GM06990 (cell line): ENCODE measurements at regions not wholly inside any gene's neighbourhood (a gene's known extent, or its start where the extent isn't known, plus 50 kb on each side); places are given as distances from the start of the nearest gene placed in this dataset.

Source experiments
- DNase-seq: peaks from one replicate; pipeline ENCODE4 v3.0.0-alpha.2; 2011; ENCODE audit not compliant: insufficient read length; ENCODE audit errors: extremely low read depth
- H3K27me3 ChIP-seq: replicated peaks from 2 replicates; pipeline ENCODE4 v1.6.0; 2011; ENCODE audit warnings: low read length; ENCODE audit not compliant: control insufficient read depth, insufficient read depth
- H3K36me3 ChIP-seq: 2 replicates; pipeline ENCODE4 v1.5.1; 2011; ENCODE audit warnings: low read length; ENCODE audit not compliant: control insufficient read depth, insufficient read depth
- H3K4me3 ChIP-seq: replicated peaks from 2 replicates; pipeline ENCODE4 v1.5.1; 2011; ENCODE audit warnings: low read depth, mild to moderate bottlenecking, control low read depth, low read length
- CTCF ChIP-seq: IDR thresholded peaks from 2 replicates; pipeline ENCODE4 v1.5.1; 2011; ENCODE audit warnings: low read length, control low read depth, mild to moderate bottlenecking, inconsistent platforms; ENCODE audit not compliant: insufficient read depth, poor library complexity, severe bottlenecking

- no peak for TF ChIP-seq CTCF
- no peak for DNase-seq
- no peaks in the 10 kb centered on the region for H3K36me3 ChIP-seq
- H3K4me3 ChIP-seq: no peak overlapping the region
- no peaks in the 10 kb centered on the region for H3K27me3 ChIP-seq
Observed at GRCh38 chr10:112052166-112052565, 131.4 kb downstream of the GPAM start.

GRCh38 chr10:112053895-112054294, 129.7 kb downstream of the GPAM start:
- Histone ChIP-seq H3K36me3 (no peaks in the 10 kb centered on the region), H3K27me3 (no peaks in the 10 kb centered on the region), H3K4me3 (no peak overlapping the region)
- DNase-seq: no peak
- no peak for TF ChIP-seq CTCF

- Histone ChIP-seq H3K36me3 (no peaks in the 10 kb centered on the region), H3K4me3 (no peak overlapping the region), H3K27me3 (no peaks in the 10 kb centered on the region)
- no peak for DNase-seq
- TF ChIP-seq CTCF: no peak
Observed at GRCh38 chr10:112054516-112054915, 129.0 kb downstream of the GPAM start.

- Histone ChIP-seq H3K36me3 (no peaks in the 10 kb centered on the region), H3K4me3 (no peak overlapping the region), H3K27me3 (no peaks in the 10 kb centered on the region)
- no peak for TF ChIP-seq CTCF
- DNase-seq: no peak
Observed at GRCh38 chr10:112057072-112057471, 126.5 kb downstream of the GPAM start.

- Histone ChIP-seq H3K4me3 (no peak overlapping the region), H3K36me3 (no peaks in the 10 kb centered on the region), H3K27me3 (no peaks in the 10 kb centered on the region)
- no peak for DNase-seq
- TF ChIP-seq CTCF: no peak
Observed at GRCh38 chr10:112059220-112059619, 124.3 kb downstream of the GPAM start.

- Histone ChIP-seq H3K36me3 (no peaks in the 10 kb centered on the region), H3K4me3 (no peak overlapping the region), H3K27me3 (no peaks in the 10 kb centered on the region)
- no peak for DNase-seq
- no peak for TF ChIP-seq CTCF
Observed at GRCh38 chr10:112071596-112072133, 111.9 kb downstream of the GPAM start.
